Activated CD4-positive, alpha-beta T cell treated with anti-CD3 and anti-CD28 coated beads, Interleukin-2, amount 50 U/mL, for 24 hours (primary cell): ENCODE measurements at regions not wholly inside any gene's neighbourhood (a gene's known extent, or its start where the extent isn't known, plus 50 kb on each side); places are given as distances from the start of the nearest gene placed in this dataset.
"Not testable (repeated sequence)": the region's sequence is repeated elsewhere in the genome, so short reads cannot be mapped to it uniquely, and the experiment has no call there.

Experiments
- DNase-seq, 2 donors: peaks; one replicate each; pipeline ENCODE4 v3.0.0-alpha.2; 2020; ENCODE audit warnings: low read depth in 1 of 2, low spot score in 1 of 2

GRCh38 chr21:20463362-20463761 lies 534.8 kb upstream of the NCAM2 start:
- DNase-seq: no peak

GRCh38 chr21:20469361-20469760 lies 528.8 kb upstream of the NCAM2 start:
- DNase-seq: no peak

GRCh38 chr21:20486303-20486702 lies 511.9 kb upstream of the NCAM2 start:
- no peak for DNase-seq

- not testable (repeated sequence) for DNase-seq
Observed at GRCh38 chr21:20502915-20503314, 495.3 kb upstream of the NCAM2 start.

- DNase-seq: no peak
Observed at GRCh38 chr21:20507783-20508182, 490.4 kb upstream of the NCAM2 start.

GRCh38 chr21:20511216-20511880 lies 486.9 kb upstream of the NCAM2 start:
- no peak for DNase-seq

GRCh38 chr21:20515446-20515845 lies 482.8 kb upstream of the NCAM2 start:
- no peak for DNase-seq

GRCh38 chr21:20519076-20519475 lies 479.1 kb upstream of the NCAM2 start:
- DNase-seq: no peak

- no peak for DNase-seq
Observed at GRCh38 chr21:20522611-20523010, 475.6 kb upstream of the NCAM2 start.

GRCh38 chr21:20523191-20523590 lies 475.0 kb upstream of the NCAM2 start:
- DNase-seq: no peak

GRCh38 chr21:20527731-20528460 lies 470.3 kb upstream of the NCAM2 start:
- no peak for DNase-seq

- DNase-seq: no peak
Observed at GRCh38 chr21:20537130-20537529, 461.1 kb upstream of the NCAM2 start.

- DNase-seq: no peak
Observed at GRCh38 chr21:20538039-20538658, 460.1 kb upstream of the NCAM2 start.

- DNase-seq: no peak
Observed at GRCh38 chr21:20545454-20545853, 452.8 kb upstream of the NCAM2 start.

- DNase-seq: no peak
Observed at GRCh38 chr21:20551939-20552338, 446.3 kb upstream of the NCAM2 start.

GRCh38 chr21:20554785-20555184 lies 443.4 kb upstream of the NCAM2 start:
- DNase-seq: no peak

GRCh38 chr21:20570824-20571232 lies 427.4 kb upstream of the NCAM2 start:
- no peak for DNase-seq

- DNase-seq: no peak
Observed at GRCh38 chr21:20572582-20572981, 425.6 kb upstream of the NCAM2 start.

- no peak for DNase-seq
Observed at GRCh38 chr21:20581361-20581760, 416.8 kb upstream of the NCAM2 start.

GRCh38 chr21:20591284-20591683 lies 406.9 kb upstream of the NCAM2 start:
- no peak for DNase-seq

- no peak for DNase-seq
Observed at GRCh38 chr21:20592463-20592862, 405.7 kb upstream of the NCAM2 start.

GRCh38 chr21:20603236-20603635 lies 395.0 kb upstream of the NCAM2 start:
- DNase-seq: no peak
